K562 (cell line): ENCODE measurements at regions not wholly inside any gene's neighbourhood (a gene's known extent, or its start where the extent isn't known, plus 50 kb on each side); places are given as distances from the start of the nearest gene placed in this dataset.

Source experiments
- ATAC-seq: fragments of 200-7000 bp; cut with Tn5 transposase; 3 replicates; pipeline ENCODE4 v1.9.1; 2020; ENCODE audit warnings: moderate library complexity
- BruUV-seq: library from RNA; stranded (reverse); fragments of 400-500 nt; replicated peaks from 2 replicates; lab custom pipeline; 2021; lab: Mats Ljungman, UMichigan
- CTCF ChIA-PET: fragments of 300-600 bp; formaldehyde crosslinking; extraction: SDS; loops from one replicate; lab custom pipeline; 2021; ENCODE audit warnings: low intra/inter-chr PET ratio; lab: Yijun Ruan, JAX
- POLR2A ChIA-PET: fragments of 300-600, 350-650 bp; sonication (Branson Sonifier 250); formaldehyde crosslinking; extraction: SDS; loops from one replicate; lab custom pipeline; 2021; ENCODE audit warnings: antibody characterized with exemption, inconsistent platforms; lab: Yijun Ruan, JAX
- DNase-seq, 4 experiments: peaks; one replicate each; pipeline versions ENCODE4 v3.0.0 to v3.0.0-alpha.2; 2011 to 2018; ENCODE audit warnings: low spot score in 3 of 4, mixed read lengths in 3 of 4; ENCODE audit errors: extremely low read depth in 1 of 4
- FAIRE-seq: peaks from 2 replicates; lab custom pipeline; 2011; peaks lifted over from hg19 to GRCh38; lab: Jason Lieb, UNC
- H2AFZ ChIP-seq: 2 replicates; pipeline ENCODE4 v1.6.0; 2011; ENCODE audit warnings: low read depth, low read length, control low read depth, inconsistent platforms
- H3K27ac ChIP-seq: fragments of 200-600 bp; 3 replicates; pipeline ENCODE4 v1.8.0; 2011; ENCODE audit warnings: low read depth, mild to moderate bottlenecking, control low read depth, inconsistent platforms, low read length, moderate library complexity, mixed read lengths; ENCODE audit errors: extremely low read depth
- H3K27me3 ChIP-seq, 2 experiments: fragments of 300-600 bp in 1 of 2; 2 replicates in 1 of 2; 3 replicates in 1 of 2; pipeline versions ENCODE4 v1.6.0 to v1.8.0; 2011; ENCODE audit warnings: inconsistent platforms in 2 of 2, low read length in 2 of 2, mild to moderate bottlenecking in 1 of 2, mixed read lengths in 1 of 2, moderate library complexity in 1 of 2; ENCODE audit not compliant: control insufficient read depth in 2 of 2, insufficient read depth in 2 of 2
- H3K36me3 ChIP-seq: fragments of 300-600 bp; 3 replicates; pipeline ENCODE4 v1.8.0; 2011; ENCODE audit warnings: mild to moderate bottlenecking, low read length, inconsistent platforms; ENCODE audit not compliant: control insufficient read depth, insufficient read depth
- H3K4me1 ChIP-seq, 2 experiments: fragments of 200-600 bp in 1 of 2; replicated peaks in 1 of 2; 2 replicates in 1 of 2; 3 replicates in 1 of 2; pipeline versions ENCODE4 v1.5.1 to v1.8.0; 2011; ENCODE audit warnings: inconsistent platforms in 2 of 2, low read length in 2 of 2, mild to moderate bottlenecking in 1 of 2, mixed read lengths in 1 of 2, moderate library complexity in 1 of 2; ENCODE audit not compliant: control insufficient read depth in 2 of 2, insufficient read depth in 2 of 2
- H3K4me2 ChIP-seq: 2 replicates; pipeline ENCODE4 v1.6.1; 2011; ENCODE audit warnings: low read length, control low read depth, inconsistent platforms, mixed read lengths; ENCODE audit not compliant: insufficient read depth
- H3K4me3 ChIP-seq: fragments of 200-600 bp; sonication (generic), shearing (Covaris generic); 2 replicates; pipeline ENCODE4 v1.5.1; 2016; ENCODE audit warnings: control low read depth, inconsistent platforms
- H3K79me2 ChIP-seq: fragments of 200-600 bp; 3 replicates; pipeline ENCODE4 v1.8.0; 2011; ENCODE audit warnings: low read length, inconsistent platforms; ENCODE audit not compliant: control insufficient read depth, insufficient read depth
- H3K9ac ChIP-seq, 2 experiments: 2 replicates each; pipeline versions ENCODE4 v1.6.0 to v1.6.1; 2011; ENCODE audit warnings: low read depth in 2 of 2, low read length in 2 of 2, control low read depth in 1 of 2, inconsistent platforms in 1 of 2, mild to moderate bottlenecking in 1 of 2, mixed read lengths in 1 of 2; ENCODE audit not compliant: insufficient read depth in 1 of 2
- H3K9me1 ChIP-seq: one replicate; pipeline ENCODE4 v1.6.0; 2011; ENCODE audit warnings: inconsistent platforms, mild to moderate bottlenecking, low read length, moderate library complexity; ENCODE audit not compliant: control insufficient read depth, insufficient read depth
- H3K9me3 ChIP-seq: replicated peaks from 2 replicates; pipeline ENCODE4 v1.5.1; 2011; ENCODE audit warnings: low read depth, low read length, inconsistent platforms; ENCODE audit not compliant: control insufficient read depth, insufficient read depth
- H4K20me1 ChIP-seq: replicated peaks from 2 replicates; pipeline ENCODE4 v1.6.1; 2011; ENCODE audit warnings: low read length, inconsistent platforms, mixed read lengths; ENCODE audit not compliant: control insufficient read depth, insufficient read depth
- ATF6 ChIP-seq: sonication (generic); formaldehyde crosslinking; IDR thresholded peaks from 2 replicates; pipeline ENCODE4 v1.4.0; 2020; ENCODE audit warnings: mild to moderate bottlenecking, missing genetic modification reagents
- CREB3 ChIP-seq: fragments of 450-650 bp; conservative IDR thresholded peaks from 2 replicates; pipeline ENCODE4 v1.6.1; 2016; ENCODE audit warnings: missing genetic modification characterization, low read depth, mild to moderate bottlenecking, missing compliant biosample characterization, moderate library complexity
- EGR1 ChIP-seq: fragments of 450-650 bp; conservative IDR thresholded peaks from 2 replicates; pipeline ENCODE4 v1.6.1; 2017; ENCODE audit warnings: mild to moderate bottlenecking
- GATAD2A ChIP-seq: fragments of 450-650 bp; IDR thresholded peaks from 2 replicates; pipeline ENCODE4 v1.6.1; 2017
- MLLT1 ChIP-seq, 2 experiments: fragments of 450-650 bp; IDR thresholded peaks; 2 replicates each; pipeline ENCODE4 v1.6.1; 2016
- PYGO2 ChIP-seq: fragments of 450-650 bp; IDR thresholded peaks from 2 replicates; pipeline ENCODE4 v1.6.1; 2016; ENCODE audit warnings: mild to moderate bottlenecking, missing genetic modification characterization, moderate library complexity, missing compliant biosample characterization
- RFX7 ChIP-seq: fragments of 250-450 bp; sonication (Bioruptor Pico); IDR thresholded peaks from 2 replicates; pipeline ENCODE4 v1.5.1; 2021; ENCODE audit warnings: mild to moderate bottlenecking
- SOX6 ChIP-seq: fragments of 450-650 bp; IDR thresholded peaks from 2 replicates; pipeline ENCODE4 v1.6.1; 2014; ENCODE audit warnings: mild to moderate bottlenecking
- ZNF253 ChIP-seq: fragments of 250-450 bp; sonication (Bioruptor Pico); conservative IDR thresholded peaks from 2 replicates; pipeline ENCODE4 v1.6.1; 2021; ENCODE audit warnings: mild to moderate bottlenecking
- WGBS: fragments of 100-300 bp; shearing (Covaris generic); methylation state at CpG from one replicate; pipeline ENCODE4 v1.1.6; 2016; ENCODE audit warnings: low coverage, mixed read lengths; ENCODE audit not compliant: insufficient coverage; ENCODE audit errors: missing lambda C conversion rate; 5-methylcytosine and 5-hydroxymethylcytosine counted together
- in situ Hi-C: fragments of 300-500 bp; cut with MboI; formaldehyde crosslinking; loops from 4 replicates; pipeline ENCODE4 v1.15.0; 2018; ENCODE audit warnings: inconsistent platforms, mixed read lengths
- intact Hi-C: fragments of 100-400 bp; cut with micrococcal nuclease; formaldehyde crosslinking; loops from 2 replicates; pipeline ENCODE4 v1.14.2; 2022

GRCh38 chr1:72601035-72601674 is 318.8 kb upstream of the NEGR1 start (continued):
- TF ChIP-seq MLLT1 (IDR thresholded peaks at IDR 0.05) = no peak
- TF ChIP-seq PYGO2 (tag) = no peak
- no peak for TF ChIP-seq RFX7 (CRISPR knock-in tag)
- no peak for TF ChIP-seq CREB3
- no peak for TF ChIP-seq EGR1

- DNase-seq (no peak), FAIRE-seq (no peak), ATAC-seq (no peak)
- intact Hi-C loops = no loop called here
- no peaks in the 10 kb centered on the region for H3K79me2 ChIP-seq
- BruUV-seq = no TSS peak
- H3K27me3 ChIP-seq = no peaks in the 10 kb centered on the region
- no peak overlapping the region for H3K4me2 ChIP-seq
- no peak overlapping the region for H2AFZ ChIP-seq
- no peaks in the 10 kb centered on the region for H3K36me3 ChIP-seq
- in situ Hi-C loops = no loop called here
- CTCF ChIA-PET = no interaction called here
- no peak overlapping the region for H3K9ac ChIP-seq
- POLR2A ChIA-PET = no interaction called here
- 0% methylated on average over 8 of the region's 8 CpGs for whole genome bisulfite sequencing
- H3K9me1 ChIP-seq = no peaks in the 10 kb centered on the region
- H3K27ac ChIP-seq = no peak overlapping the region
- H3K4me1 ChIP-seq = no peaks in the 10 kb centered on the region
- TF ChIP-seq ATF6 (CRISPR knock-in tag) (no peak), SOX6 (no peak), GATAD2A (no peak), ZNF253 (CRISPR knock-in tag) (no peak)
- no peak overlapping the region for H3K4me3 ChIP-seq
- 0 out of 2 replicates have a peak, but pooled peaks cover 2% of the 10 kb centered on the region for H3K9me3 ChIP-seq
- H4K20me1 ChIP-seq = no peaks in the 10 kb centered on the region
Observed at GRCh38 chr1:72586023-72586685, 303.8 kb upstream of the NEGR1 start.
